IPS DF 6.9 (cell line): ENCODE measurements at regions not wholly inside any gene's neighbourhood (a gene's known extent, or its start where the extent isn't known, plus 50 kb on each side); places are given as distances from the start of the nearest gene placed in this dataset.

Experiments used
- DNase-seq: peaks from one replicate; pipeline ENCODE4 v3.0.0-alpha.2; 2013; ENCODE audit warnings: low read depth, low spot score
- H3K27ac ChIP-seq: one replicate; pipeline ENCODE4 v1.5.1; 2013; ENCODE audit warnings: low read length, control low read depth
- H3K27me3 ChIP-seq: 2 replicates; pipeline ENCODE4 v1.6.1; 2013; ENCODE audit warnings: mild to moderate bottlenecking, low read length; ENCODE audit not compliant: control insufficient read depth, insufficient read depth
- H3K36me3 ChIP-seq: 2 replicates; pipeline ENCODE4 v1.6.1; 2013; ENCODE audit warnings: low read length; ENCODE audit not compliant: control insufficient read depth, insufficient read depth
- H3K4me1 ChIP-seq: 2 replicates; pipeline ENCODE4 v1.6.1; 2013; ENCODE audit warnings: low read length; ENCODE audit not compliant: control insufficient read depth, insufficient read depth
- H3K4me3 ChIP-seq: 2 replicates; pipeline ENCODE4 v1.5.1; 2013; ENCODE audit warnings: mild to moderate bottlenecking, low read length
- H3K9me3 ChIP-seq: 2 replicates; pipeline ENCODE4 v1.6.1; 2013; ENCODE audit warnings: low read length, inconsistent platforms; ENCODE audit not compliant: control insufficient read depth, insufficient read depth
- WGBS: extraction: QIAGEN DNeasy Blood & Tissue Kit; methylation state at CpG from one replicate; pipeline ENCODE4 v1.1.7; 2013; ENCODE audit warnings: mixed read lengths, missing lambda C conversion rate; ENCODE audit not compliant: insufficient read length, insufficient coverage; 5-methylcytosine and 5-hydroxymethylcytosine counted together

GRCh38 chr14:94914191-94914590, 144.3 kb upstream of the GSC start:
- no peak overlapping the region for H3K4me3 ChIP-seq
- no peaks in the 10 kb centered on the region for H3K27me3 ChIP-seq
- no peaks in the 10 kb centered on the region for H3K4me1 ChIP-seq
- no peaks in the 10 kb centered on the region for H3K9me3 ChIP-seq
- WGBS: no CpG with 5 or more reads among the region's 3 CpGs
- no peaks in the 10 kb centered on the region for H3K36me3 ChIP-seq
- DNase-seq: no peak
- no peak overlapping the region for H3K27ac ChIP-seq

- no peaks in the 10 kb centered on the region for H3K27me3 ChIP-seq
- DNase-seq: no peak
- no peak overlapping the region for H3K27ac ChIP-seq
- no peak overlapping the region for H3K4me3 ChIP-seq
- no CpG with 5 or more reads among the region's 30 CpGs for WGBS
- no peaks in the 10 kb centered on the region for H3K4me1 ChIP-seq
- no peaks in the 10 kb centered on the region for H3K9me3 ChIP-seq
- no peaks in the 10 kb centered on the region for H3K36me3 ChIP-seq
Measured at GRCh38 chr14:94907626-94908261, 137.8 kb upstream of the GSC start.

GRCh38 chr14:94906991-94907587, 137.2 kb upstream of the GSC start:
- H3K9me3 ChIP-seq: no peaks in the 10 kb centered on the region
- H3K4me3 ChIP-seq: no peak overlapping the region
- H3K4me1 ChIP-seq: no peaks in the 10 kb centered on the region
- H3K27me3 ChIP-seq: no peaks in the 10 kb centered on the region
- no CpG with 5 or more reads among the region's 6 CpGs for whole genome bisulfite sequencing
- no peak overlapping the region for H3K27ac ChIP-seq
- H3K36me3 ChIP-seq: no peaks in the 10 kb centered on the region
- no peak for DNase-seq

GRCh38 chr14:94906577-94906976, 136.7 kb upstream of the GSC start:
- WGBS: no CpG with 5 or more reads among the region's 4 CpGs

GRCh38 chr14:94904636-94905035, 134.7 kb upstream of the GSC start:
- WGBS: no CpG with 5 or more reads among the region's 4 CpGs
- peak; percentile 1 for DNase-seq
- H3K9me3 ChIP-seq: no peaks in the 10 kb centered on the region
- H3K27ac ChIP-seq: no peak overlapping the region
- H3K27me3 ChIP-seq: no peaks in the 10 kb centered on the region
- no peak overlapping the region for H3K4me3 ChIP-seq
- no peaks in the 10 kb centered on the region for H3K36me3 ChIP-seq
- H3K4me1 ChIP-seq: no peaks in the 10 kb centered on the region

More at GRCh38 chr14:94906577-94906976, 136.7 kb upstream of the GSC start:
- H3K27me3 ChIP-seq: no peaks in the 10 kb centered on the region
- H3K9me3 ChIP-seq: no peaks in the 10 kb centered on the region
- no peak overlapping the region for H3K27ac ChIP-seq
- H3K4me3 ChIP-seq: no peak overlapping the region
- no peaks in the 10 kb centered on the region for H3K4me1 ChIP-seq
- no peaks in the 10 kb centered on the region for H3K36me3 ChIP-seq
- DNase-seq: no peak

GRCh38 chr14:94903883-94904282, 134.0 kb upstream of the GSC start:
- no peak overlapping the region for H3K27ac ChIP-seq
- no peaks in the 10 kb centered on the region for H3K4me1 ChIP-seq
- no peak overlapping the region for H3K4me3 ChIP-seq
- no CpG with 5 or more reads among the region's 3 CpGs for WGBS
- no peaks in the 10 kb centered on the region for H3K36me3 ChIP-seq
- no peaks in the 10 kb centered on the region for H3K9me3 ChIP-seq
- DNase-seq: no peak
- no peaks in the 10 kb centered on the region for H3K27me3 ChIP-seq

- Histone ChIP-seq H3K36me3 (no peaks in the 10 kb centered on the region), H3K9me3 (no peaks in the 10 kb centered on the region), H3K4me1 (no peaks in the 10 kb centered on the region), H3K27ac (no peak overlapping the region), H3K4me3 (no peak overlapping the region), H3K27me3 (no peaks in the 10 kb centered on the region)
- DNase-seq: no peak
- WGBS: no CpG with 5 or more reads among the region's 4 CpGs
Measured at GRCh38 chr14:94903338-94903737, 133.4 kb upstream of the GSC start.

GRCh38 chr14:94897561-94897960, 127.6 kb upstream of the GSC start:
- no CpG with 5 or more reads among the region's 4 CpGs for WGBS
- no peak overlapping the region for H3K4me3 ChIP-seq
- no peaks in the 10 kb centered on the region for H3K36me3 ChIP-seq
- no peak for DNase-seq
- no peaks in the 10 kb centered on the region for H3K4me1 ChIP-seq
- H3K27me3 ChIP-seq: no peaks in the 10 kb centered on the region
- no peak overlapping the region for H3K27ac ChIP-seq
- H3K9me3 ChIP-seq: no peaks in the 10 kb centered on the region

- Histone ChIP-seq H3K4me3 (no peak overlapping the region), H3K4me1 (no peaks in the 10 kb centered on the region), H3K36me3 (no peaks in the 10 kb centered on the region), H3K9me3 (no peaks in the 10 kb centered on the region), H3K27me3 (no peaks in the 10 kb centered on the region), H3K27ac (no peak overlapping the region)
- no CpG with 5 or more reads among the region's 6 CpGs for WGBS
- DNase-seq: no peak
Measured at GRCh38 chr14:94897082-94897481, 127.2 kb upstream of the GSC start.

GRCh38 chr14:94893411-94894160, 123.7 kb upstream of the GSC start:
- no peaks in the 10 kb centered on the region for H3K36me3 ChIP-seq
- no peak for DNase-seq
- no peak overlapping the region for H3K27ac ChIP-seq
- H3K27me3 ChIP-seq: no peaks in the 10 kb centered on the region
- H3K4me3 ChIP-seq: no peak overlapping the region
- no CpG with 5 or more reads among the region's 17 CpGs for WGBS
- H3K9me3 ChIP-seq: no peaks in the 10 kb centered on the region
- H3K4me1 ChIP-seq: no peaks in the 10 kb centered on the region
